Hepatocyte (in vitro differentiated cells): ENCODE measurements at regions not wholly inside any gene's neighbourhood (a gene's known extent, or its start where the extent isn't known, plus 50 kb on each side); places are given as distances from the start of the nearest gene placed in this dataset.

ENCODE experiments used
- EZH2 ChIP-seq: fragments of 200-600 bp; sonication (generic); IDR thresholded peaks from 2 replicates; pipeline ENCODE4 v1.6.1; 2016; ENCODE audit warnings: antibody characterized with exemption, mild to moderate bottlenecking, borderline replicate concordance
- EZH2phosphoT487 ChIP-seq: fragments of 200-600 bp; sonication (generic); IDR thresholded peaks from one replicate; pipeline ENCODE4 v1.6.1; 2018; ENCODE audit warnings: antibody characterized with exemption, mild to moderate bottlenecking, low read depth, moderate library complexity; ENCODE audit not compliant: unreplicated experiment, severe bottlenecking
- TF ChIP-seq, protein P1 (sequence below): fragments of 200-600 bp; sonication (generic); IDR thresholded peaks from 2 replicates; pipeline ENCODE4 v1.5.1; 2016; ENCODE audit warnings: antibody characterized with exemption, mild to moderate bottlenecking; ENCODE audit not compliant: poor library complexity

DNA sequence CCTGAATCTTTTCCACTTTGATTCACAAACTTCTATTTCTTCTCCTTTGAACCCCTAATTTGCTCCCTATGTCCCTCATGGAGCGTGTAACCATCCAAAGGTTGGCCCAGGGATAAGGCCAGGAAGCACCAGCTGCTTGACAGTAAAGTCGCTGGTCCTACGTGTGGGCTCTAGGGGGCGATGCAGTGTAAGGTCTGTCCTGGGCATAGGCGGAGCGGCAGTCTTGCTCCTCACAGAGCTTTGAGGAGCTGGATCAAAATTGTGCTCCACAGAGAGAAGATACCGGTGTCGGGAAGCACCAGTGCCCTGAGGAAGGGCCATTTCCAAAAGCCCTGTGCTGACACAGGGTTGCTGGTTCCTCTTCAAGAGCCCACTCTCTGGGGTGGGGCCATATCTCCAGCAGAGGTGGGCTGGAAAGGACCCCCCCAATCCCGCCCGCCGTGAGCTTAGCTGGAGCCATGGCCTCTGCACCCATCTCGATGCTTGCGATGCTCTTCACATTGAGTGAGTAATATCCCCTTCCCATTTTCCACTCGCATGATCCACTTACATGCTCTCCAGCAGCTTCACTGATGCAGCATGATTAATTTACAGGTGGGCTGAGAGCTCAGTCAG is 49.9 kb upstream of the OR4E1 start:
- TF ChIP-seq, protein P1, sequence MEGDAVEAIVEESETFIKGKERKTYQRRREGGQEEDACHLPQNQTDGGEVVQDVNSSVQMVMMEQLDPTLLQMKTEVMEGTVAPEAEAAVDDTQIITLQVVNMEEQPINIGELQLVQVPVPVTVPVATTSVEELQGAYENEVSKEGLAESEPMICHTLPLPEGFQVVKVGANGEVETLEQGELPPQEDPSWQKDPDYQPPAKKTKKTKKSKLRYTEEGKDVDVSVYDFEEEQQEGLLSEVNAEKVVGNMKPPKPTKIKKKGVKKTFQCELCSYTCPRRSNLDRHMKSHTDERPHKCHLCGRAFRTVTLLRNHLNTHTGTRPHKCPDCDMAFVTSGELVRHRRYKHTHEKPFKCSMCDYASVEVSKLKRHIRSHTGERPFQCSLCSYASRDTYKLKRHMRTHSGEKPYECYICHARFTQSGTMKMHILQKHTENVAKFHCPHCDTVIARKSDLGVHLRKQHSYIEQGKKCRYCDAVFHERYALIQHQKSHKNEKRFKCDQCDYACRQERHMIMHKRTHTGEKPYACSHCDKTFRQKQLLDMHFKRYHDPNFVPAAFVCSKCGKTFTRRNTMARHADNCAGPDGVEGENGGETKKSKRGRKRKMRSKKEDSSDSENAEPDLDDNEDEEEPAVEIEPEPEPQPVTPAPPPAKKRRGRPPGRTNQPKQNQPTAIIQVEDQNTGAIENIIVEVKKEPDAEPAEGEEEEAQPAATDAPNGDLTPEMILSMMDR = peak; percentile 15
- TF ChIP-seq EZH2phosphoT487 (no peak), EZH2 (no peak)
